Cardiac muscle cell (in vitro differentiated cells and primary cell): ENCODE measurements at regions not wholly inside any gene's neighbourhood (a gene's known extent, or its start where the extent isn't known, plus 50 kb on each side); places are given as distances from the start of the nearest gene placed in this dataset.
"Not testable (repeated sequence)": the region's sequence is repeated elsewhere in the genome, so short reads cannot be mapped to it uniquely, and the experiment has no call there.

Experiments
- DNase-seq, 2 donors: peaks; one replicate each; pipeline versions ENCODE4 v3.0.0 to v3.0.0-alpha.2; 2010 to 2017; ENCODE audit warnings: low read depth in 1 of 2, low spot score in 1 of 2
- H3K27ac ChIP-seq: fragments of 200-600 bp; sonication (generic); 2 replicates; pipeline ENCODE4 v1.5.1; 2016
- H3K27me3 ChIP-seq: fragments of 200-600 bp; sonication (generic); 2 replicates; pipeline ENCODE4 v1.6.0; 2016; ENCODE audit warnings: control low read depth
- H3K36me3 ChIP-seq: fragments of 200-600 bp; sonication (generic); 2 replicates; pipeline ENCODE4 v1.5.1; 2016; ENCODE audit warnings: control low read depth
- H3K4me1 ChIP-seq: fragments of 200-600 bp; sonication (generic); 2 replicates; pipeline ENCODE4 v1.8.1; 2017; ENCODE audit warnings: low read depth, mild to moderate bottlenecking, mixed run types
- H3K4me3 ChIP-seq: fragments of 200-600 bp; sonication (generic); 2 replicates; pipeline ENCODE4 v1.5.1; 2016; ENCODE audit warnings: mild to moderate bottlenecking
- H3K9me3 ChIP-seq: fragments of 200-600 bp; sonication (generic); 2 replicates; pipeline ENCODE4 v1.5.1; 2017; ENCODE audit warnings: low read depth, mild to moderate bottlenecking, control low read depth
- CTCF ChIP-seq: IDR thresholded peaks from 2 replicates; pipeline ENCODE4 v1.5.1; 2012; ENCODE audit warnings: low read depth, mild to moderate bottlenecking, low read length

- no peaks in the 10 kb centered on the region for H3K36me3 ChIP-seq
- no peak overlapping the region for H3K27ac ChIP-seq
- TF ChIP-seq CTCF, result no peak
- no peak overlapping the region for H3K4me3 ChIP-seq
- no peaks in the 10 kb centered on the region for H3K27me3 ChIP-seq
- DNase-seq, result no peak
- H3K4me1 ChIP-seq, result no peaks in the 10 kb centered on the region
- no peaks in the 10 kb centered on the region for H3K9me3 ChIP-seq
These were observed 99.1 kb upstream of the FAM110C start for GRCh38 chr2:145407-145806.

GRCh38 chr2:141611-142010 lies 95.3 kb upstream of the FAM110C start:
- H3K27me3 ChIP-seq, result no peaks in the 10 kb centered on the region
- H3K4me3 ChIP-seq, result no peak overlapping the region
- no peaks in the 10 kb centered on the region for H3K9me3 ChIP-seq
- DNase-seq, result no peak
- no peaks in the 10 kb centered on the region for H3K36me3 ChIP-seq
- H3K4me1 ChIP-seq, result no peaks in the 10 kb centered on the region
- no peak overlapping the region for H3K27ac ChIP-seq
- TF ChIP-seq CTCF, result no peak

DNA sequence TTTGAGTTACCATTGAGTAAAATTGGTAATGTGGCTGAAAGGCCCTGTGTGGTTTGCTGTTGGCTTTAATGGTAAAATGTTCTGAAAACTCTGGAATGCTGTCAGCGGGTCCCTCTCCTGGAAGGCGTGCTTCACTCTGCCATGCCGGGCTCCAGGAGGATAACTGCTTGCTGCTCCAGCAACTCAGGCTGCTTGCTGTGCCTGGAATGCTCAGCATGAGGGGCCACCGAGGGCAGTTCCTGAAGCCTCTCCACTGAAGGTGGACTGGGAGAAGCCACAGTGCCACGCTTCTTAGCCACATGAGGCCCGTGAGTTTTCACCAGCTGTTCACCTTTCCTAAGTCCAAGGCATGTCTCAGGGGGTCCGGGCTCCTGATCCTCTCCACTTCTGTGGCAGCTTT lies 90.4 kb upstream of the FAM110C start:
- Histone ChIP-seq H3K36me3 (no peaks in the 10 kb centered on the region), H3K9me3 (no peaks in the 10 kb centered on the region), H3K4me3 (no peak overlapping the region), H3K27ac (no peak overlapping the region), H3K27me3 (no peaks in the 10 kb centered on the region), H3K4me1 (peaks cover 6% of the 10 kb centered on the region)
- no peak for DNase-seq
- TF ChIP-seq CTCF, result no peak

GRCh38 chr2:133675-134593 lies 87.6 kb upstream of the FAM110C start:
- DNase-seq, result peak in 1 of 2 donors; percentile 62
- Histone ChIP-seq H3K9me3 (no peaks in the 10 kb centered on the region), H3K4me3 (no peak overlapping the region), H3K27me3 (no peaks in the 10 kb centered on the region), H3K36me3 (no peaks in the 10 kb centered on the region), H3K27ac (peak overlapping the region; percentile 31), H3K4me1 (peaks cover 6% of the 10 kb centered on the region)
- no peak for TF ChIP-seq CTCF

- H3K27me3 ChIP-seq, H3K4me1 ChIP-seq, H3K9me3 ChIP-seq, DNase-seq, H3K36me3 ChIP-seq, H3K27ac ChIP-seq, H3K4me3 ChIP-seq: not testable (repeated sequence)
These were observed 80.5 kb upstream of the FAM110C start for GRCh38 chr2:126769-127168.

DNA sequence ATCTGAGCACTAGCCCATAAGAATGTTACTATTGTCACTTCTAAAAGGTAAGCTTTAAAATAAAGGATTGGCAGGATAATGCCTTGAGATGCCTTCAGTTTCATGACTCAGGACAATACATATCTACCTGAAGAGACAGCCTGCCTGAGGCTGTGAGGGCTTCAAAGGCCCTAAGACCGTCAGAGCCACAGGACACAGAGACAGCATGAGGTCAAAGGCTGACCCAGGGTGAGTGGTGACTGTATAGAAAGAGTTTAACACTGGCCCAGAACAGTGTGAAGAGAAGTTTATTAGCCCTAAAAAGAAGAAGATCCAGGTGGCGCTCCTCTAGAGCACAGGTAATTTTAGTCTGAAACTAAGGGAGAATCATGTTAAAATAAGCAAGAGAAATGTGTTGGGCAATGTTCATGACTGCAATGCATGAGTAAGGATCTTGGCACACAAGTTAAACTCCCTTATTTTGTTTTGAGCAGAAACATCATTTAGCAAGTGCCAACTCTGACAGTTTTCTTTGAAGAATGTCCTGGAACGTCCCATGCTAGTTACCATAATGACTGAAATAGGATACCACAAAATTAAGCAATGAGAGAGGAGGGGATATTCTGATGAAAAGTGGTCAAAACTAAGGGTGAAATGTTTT lies 78.1 kb upstream of the FAM110C start:
- H3K4me3 ChIP-seq, result no peak overlapping the region
- no peaks in the 10 kb centered on the region for H3K27me3 ChIP-seq
- no peaks in the 10 kb centered on the region for H3K9me3 ChIP-seq
- no peaks in the 10 kb centered on the region for H3K36me3 ChIP-seq
- no peak for DNase-seq
- H3K4me1 ChIP-seq, result no peaks in the 10 kb centered on the region
- no peak for TF ChIP-seq CTCF
- no peak overlapping the region for H3K27ac ChIP-seq
